Testis (tissue), 2 donors: ENCODE measurements at regions not wholly inside any gene's neighbourhood (a gene's known extent, or its start where the extent isn't known, plus 50 kb on each side); places are given as distances from the start of the nearest gene placed in this dataset.

Experiments
- DNase-seq: peaks from one replicate; pipeline ENCODE4 v3.0.0-alpha.2; 2019
- H3K27ac ChIP-seq, 2 donors: fragments of 200-600 bp; sonication (generic); one replicate each; pipeline ENCODE4 v1.5.1; 2019
- H3K27me3 ChIP-seq: fragments of 200-600 bp; sonication (generic); one replicate; pipeline ENCODE4 v1.5.1; 2019
- H3K36me3 ChIP-seq: fragments of 200-600 bp; sonication (generic); one replicate; pipeline ENCODE4 v1.5.1; 2017; ENCODE audit warnings: low read depth; ENCODE audit errors: missing control alignments
- H3K4me1 ChIP-seq: fragments of 200-600 bp; sonication (generic); one replicate; pipeline ENCODE4 v1.5.1; 2019
- H3K4me3 ChIP-seq, 2 donors: fragments of 200-600 bp; sonication (generic); one replicate each; pipeline ENCODE4 v1.5.1; 2017 to 2019
- H3K9me3 ChIP-seq: fragments of 200-600 bp; sonication (generic); one replicate; pipeline ENCODE4 v1.5.1; 2017
- POLR2A ChIP-seq: fragments of 450-650 bp; IDR thresholded peaks from one replicate; pipeline ENCODE4 v1.6.1; 2017; ENCODE audit warnings: antibody characterized with exemption, mild to moderate bottlenecking, moderate library complexity
- WGBS, 2 donors: methylation state at CpG; one replicate each; pipeline ENCODE4 v1.1.5; 2018; 5-methylcytosine and 5-hydroxymethylcytosine counted together
- intact Hi-C: fragments of 100-400 bp; cut with DNase I; formaldehyde crosslinking; loops from one replicate; pipeline ENCODE4 v1.15.1; 2023; ENCODE audit warnings: low total_unique reads
- TF ChIP-seq, protein P1 (sequence below), 3 experiments: fragments of 450-650 bp in 2 of 3; fragments of 200-600 bp in 1 of 3; sonication (generic) in 1 of 3; IDR thresholded peaks; one replicate each; pipeline ENCODE4 v1.5.1; 2016 to 2019; ENCODE audit warnings: antibody characterized with exemption in 3 of 3, mild to moderate bottlenecking in 2 of 3, moderate library complexity in 1 of 3

DNA sequence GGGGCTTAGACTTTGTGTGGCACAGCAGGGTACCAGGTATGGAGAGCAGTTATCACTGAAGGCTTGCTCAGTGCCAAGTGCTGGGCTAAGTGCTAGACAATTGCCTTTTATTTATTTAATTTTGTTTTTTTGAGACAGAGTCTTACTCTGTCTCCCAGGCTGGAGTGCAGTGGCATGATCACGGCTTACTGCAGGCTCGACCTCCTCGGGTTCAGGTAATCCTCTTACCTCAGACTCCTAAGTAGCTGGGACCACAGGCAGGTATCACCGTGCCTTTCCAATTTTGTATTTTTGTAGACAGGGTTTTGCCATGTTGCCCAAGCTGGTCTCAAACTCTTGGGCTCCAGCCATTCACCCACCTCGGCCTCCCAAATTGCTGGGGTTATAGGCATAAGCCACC is 256.9 kb downstream of the ZNF536 start:
- no peak for DNase-seq
- Histone ChIP-seq H3K36me3 (no peaks in the 10 kb centered on the region), H3K27me3 (no peaks in the 10 kb centered on the region), H3K4me3 (no peak overlapping the region), H3K9me3 (no peaks in the 10 kb centered on the region), H3K27ac (no peak overlapping the region), H3K4me1 (peaks cover 5% of the 10 kb centered on the region)
- intact Hi-C loops: no loop called here
- TF ChIP-seq, protein P1, sequence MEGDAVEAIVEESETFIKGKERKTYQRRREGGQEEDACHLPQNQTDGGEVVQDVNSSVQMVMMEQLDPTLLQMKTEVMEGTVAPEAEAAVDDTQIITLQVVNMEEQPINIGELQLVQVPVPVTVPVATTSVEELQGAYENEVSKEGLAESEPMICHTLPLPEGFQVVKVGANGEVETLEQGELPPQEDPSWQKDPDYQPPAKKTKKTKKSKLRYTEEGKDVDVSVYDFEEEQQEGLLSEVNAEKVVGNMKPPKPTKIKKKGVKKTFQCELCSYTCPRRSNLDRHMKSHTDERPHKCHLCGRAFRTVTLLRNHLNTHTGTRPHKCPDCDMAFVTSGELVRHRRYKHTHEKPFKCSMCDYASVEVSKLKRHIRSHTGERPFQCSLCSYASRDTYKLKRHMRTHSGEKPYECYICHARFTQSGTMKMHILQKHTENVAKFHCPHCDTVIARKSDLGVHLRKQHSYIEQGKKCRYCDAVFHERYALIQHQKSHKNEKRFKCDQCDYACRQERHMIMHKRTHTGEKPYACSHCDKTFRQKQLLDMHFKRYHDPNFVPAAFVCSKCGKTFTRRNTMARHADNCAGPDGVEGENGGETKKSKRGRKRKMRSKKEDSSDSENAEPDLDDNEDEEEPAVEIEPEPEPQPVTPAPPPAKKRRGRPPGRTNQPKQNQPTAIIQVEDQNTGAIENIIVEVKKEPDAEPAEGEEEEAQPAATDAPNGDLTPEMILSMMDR (IDR thresholded peaks at IDR 0.05): no peak
- TF ChIP-seq POLR2A: no peak
- 87 to 89% methylated on average over 5 of the region's 5 CpGs for WGBS, 2 donors

DNA sequence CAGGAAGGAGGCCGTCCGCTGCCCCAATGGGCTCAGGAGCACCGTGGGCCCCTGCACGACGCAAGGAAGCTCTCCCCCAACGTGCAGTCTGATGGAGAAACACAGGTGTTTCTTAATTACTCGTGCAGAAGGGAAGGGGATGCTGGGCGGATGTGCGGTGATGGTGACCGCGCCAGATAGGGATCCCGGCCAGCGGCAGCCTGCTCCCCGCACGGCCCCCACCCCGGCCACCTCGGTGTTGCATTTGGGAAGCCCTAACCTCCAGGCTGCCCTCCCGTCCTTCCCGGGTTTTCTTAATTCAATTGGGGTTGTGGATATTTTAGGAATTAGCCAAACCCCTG is 254.4 kb downstream of the ZNF536 start:
- H3K4me1 ChIP-seq: peaks cover 5% of the 10 kb centered on the region
- intact Hi-C loops: no loop called here
- 52 to 54% methylated on average over 16 to 19 of the region's 19 CpGs for WGBS, 2 donors

DNA sequence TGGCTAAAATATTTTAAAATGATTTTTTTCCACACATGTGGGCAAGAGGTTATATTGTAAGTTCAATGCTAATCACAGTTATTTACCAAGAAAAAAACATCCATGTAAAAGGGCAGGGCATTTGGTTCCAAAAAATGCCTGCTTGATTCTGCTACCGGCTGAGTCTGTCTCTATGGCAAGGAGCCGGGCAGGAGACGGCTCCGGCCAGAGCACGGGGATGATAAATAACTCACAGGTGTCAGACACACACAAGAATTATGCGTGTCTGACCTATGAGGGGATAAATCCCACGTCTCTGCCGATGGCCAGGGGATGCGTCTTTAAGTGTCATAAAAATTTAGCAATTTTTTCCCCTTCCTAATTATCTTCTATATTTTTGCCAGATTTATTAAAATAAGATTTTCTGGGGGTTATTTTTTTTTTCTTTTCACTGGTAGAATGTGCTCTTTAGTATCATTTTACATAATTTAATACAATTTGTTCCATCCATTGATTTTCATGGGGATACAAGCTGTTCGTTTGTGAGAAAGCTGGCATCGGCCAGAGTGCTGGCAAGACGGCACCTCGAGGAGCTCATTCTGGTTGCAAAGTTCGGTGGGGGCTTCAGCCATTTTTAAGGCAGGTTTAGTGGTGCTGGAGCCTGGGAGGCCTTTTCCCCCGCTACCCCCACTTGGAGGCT is 253.9 kb downstream of the ZNF536 start:
- H3K4me1 ChIP-seq: peaks cover 5% of the 10 kb centered on the region
- DNase-seq: no peak
- TF ChIP-seq, protein P1 (IDR thresholded peaks at IDR 0.05): no peak
- TF ChIP-seq POLR2A: no peak
- WGBS, 2 donors: 36 to 50% methylated on average over 14 to 15 of the region's 15 CpGs
- H3K27ac ChIP-seq: no peak overlapping the region
- no peaks in the 10 kb centered on the region for H3K9me3 ChIP-seq
- H3K36me3 ChIP-seq: no peaks in the 10 kb centered on the region
- H3K27me3 ChIP-seq: no peaks in the 10 kb centered on the region
- intact Hi-C loops: no loop called here
- no peak overlapping the region for H3K4me3 ChIP-seq

More for the DNA sequence above, 254.4 kb downstream of the ZNF536 start:
- Histone ChIP-seq H3K9me3 (no peaks in the 10 kb centered on the region), H3K36me3 (no peaks in the 10 kb centered on the region), H3K4me3 (no peak overlapping the region), H3K27ac (no peak overlapping the region), H3K27me3 (no peaks in the 10 kb centered on the region)
- TF ChIP-seq POLR2A: no peak
- TF ChIP-seq, protein P1 (IDR thresholded peaks at IDR 0.05): no peak
- no peak for DNase-seq

DNA sequence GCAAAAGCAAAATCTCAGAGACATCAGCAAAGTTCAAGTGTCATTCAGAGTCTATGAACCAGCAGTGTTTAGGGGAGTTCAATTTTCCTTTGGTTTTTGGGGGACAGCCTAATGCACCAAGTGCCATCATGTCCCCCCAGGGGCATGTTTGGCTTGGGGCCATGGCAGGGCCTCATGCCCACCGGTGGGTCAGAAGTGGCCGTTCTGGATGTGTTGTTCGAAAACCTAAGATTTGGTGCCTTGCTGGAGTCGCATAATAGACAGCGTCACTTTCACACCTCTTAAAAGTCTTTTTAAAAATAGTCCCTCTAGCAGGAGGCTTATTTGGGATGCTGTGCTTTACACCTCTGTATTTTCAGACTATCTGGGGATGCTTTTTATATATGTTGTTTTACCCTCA is 250.1 kb downstream of the ZNF536 start:
- TF ChIP-seq POLR2A: no peak
- TF ChIP-seq, protein P1 (IDR thresholded peaks at IDR 0.05): no peak
- Histone ChIP-seq H3K27ac (no peak overlapping the region), H3K9me3 (no peaks in the 10 kb centered on the region), H3K4me1 (no peaks in the 10 kb centered on the region), H3K27me3 (no peaks in the 10 kb centered on the region), H3K4me3 (no peak overlapping the region), H3K36me3 (no peaks in the 10 kb centered on the region)
- WGBS, 2 donors: 88 to 93% methylated on average over 5 of the region's 5 CpGs
- intact Hi-C loops: no loop called here
- DNase-seq: no peak

DNA sequence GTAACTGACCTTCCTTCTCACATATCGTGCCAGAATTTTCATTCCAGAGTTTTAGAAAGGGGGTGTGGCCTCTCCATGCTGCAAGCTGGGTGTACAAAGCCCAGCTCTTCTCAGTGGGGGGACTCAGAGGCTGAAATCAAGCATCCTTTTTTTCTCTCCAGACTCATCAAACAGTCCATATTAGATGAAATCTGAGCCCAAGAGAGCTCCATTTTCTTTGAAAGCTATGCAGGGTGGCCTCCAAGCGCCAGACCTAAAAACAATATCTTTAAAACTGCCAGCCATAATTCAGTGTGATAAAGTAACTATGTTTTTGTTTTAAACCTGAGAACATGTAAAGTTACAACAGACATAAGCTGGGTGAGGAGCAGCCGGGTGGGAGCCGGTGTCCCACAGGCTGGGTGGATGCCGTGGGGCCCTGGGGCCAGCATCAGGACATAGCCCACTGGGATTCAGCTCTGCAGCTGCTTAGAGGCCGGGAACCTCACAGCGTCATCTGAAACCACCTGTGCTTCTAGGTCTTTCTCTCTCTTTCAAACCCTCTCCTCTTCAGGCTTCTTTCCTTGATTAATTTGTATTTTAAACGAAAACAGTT is 249.2 kb downstream of the ZNF536 start:
- H3K27me3 ChIP-seq: no peaks in the 10 kb centered on the region
- H3K4me3 ChIP-seq: no peak overlapping the region
- no peaks in the 10 kb centered on the region for H3K36me3 ChIP-seq
- H3K4me1 ChIP-seq: no peaks in the 10 kb centered on the region
- no peaks in the 10 kb centered on the region for H3K9me3 ChIP-seq
- no peak overlapping the region for H3K27ac ChIP-seq
- WGBS, 2 donors: 56 to 60% methylated on average over 8 of the region's 8 CpGs
- DNase-seq: no peak
- TF ChIP-seq POLR2A: no peak
- TF ChIP-seq, protein P1 (IDR thresholded peaks at IDR 0.05): no peak
- intact Hi-C loops: no loop called here
